GM23338 (cell line): ENCODE measurements at regions not wholly inside any gene's neighbourhood (a gene's known extent, or its start where the extent isn't known, plus 50 kb on each side); places are given as distances from the start of the nearest gene placed in this dataset.

ENCODE experiments used
- ATAC-seq: fragments of 200-7000 bp; cut with Tn5 transposase; 3 replicates; pipeline ENCODE4 v1.9.1; 2020
- DNase-seq: peaks from one replicate; pipeline ENCODE4 v3.0.0-alpha.2; 2015; ENCODE audit warnings: low spot score
- H2AFZ ChIP-seq: fragments of 200-600 bp; sonication (generic); 2 replicates; pipeline ENCODE4 v1.8.0; 2016; ENCODE audit warnings: antibody characterized with exemption, mild to moderate bottlenecking, moderate library complexity
- H3F3A ChIP-seq: fragments of 200-600 bp; sonication (generic); replicated peaks from 2 replicates; pipeline ENCODE4 v1.8.0; 2017; ENCODE audit warnings: antibody characterized with exemption, mixed run types, low read depth
- H3K27ac ChIP-seq: fragments of 200-600 bp; sonication (generic); 2 replicates; pipeline ENCODE4 v1.6.1; 2016; ENCODE audit warnings: low read depth
- H3K27me3 ChIP-seq: fragments of 200-600 bp; sonication (generic); 2 replicates; pipeline ENCODE4 v1.8.0; 2016; ENCODE audit warnings: mild to moderate bottlenecking, mixed run types, moderate library complexity; ENCODE audit not compliant: insufficient read depth
- H3K36me3 ChIP-seq: fragments of 200-600 bp; sonication (generic); 2 replicates; pipeline ENCODE4 v1.8.0; 2016; ENCODE audit warnings: mild to moderate bottlenecking; ENCODE audit not compliant: insufficient read depth
- H3K4me1 ChIP-seq: fragments of 200-600 bp; sonication (generic); 2 replicates; pipeline ENCODE4 v1.8.0; 2016; ENCODE audit warnings: mild to moderate bottlenecking, moderate library complexity; ENCODE audit not compliant: insufficient read depth
- H3K4me2 ChIP-seq: fragments of 200-600 bp; sonication (generic); 2 replicates; pipeline ENCODE4 v1.7.1; 2017; ENCODE audit warnings: mixed run types
- H3K4me3 ChIP-seq: fragments of 200-600 bp; sonication (generic); 2 replicates; pipeline ENCODE4 v1.6.1; 2016; ENCODE audit warnings: mixed run types
- H3K79me2 ChIP-seq: fragments of 200-600 bp; sonication (generic); replicated peaks from 2 replicates; pipeline ENCODE4 v1.8.0; 2017; ENCODE audit warnings: mild to moderate bottlenecking; ENCODE audit not compliant: insufficient read depth
- H3K9me2 ChIP-seq: fragments of 200-600 bp; sonication (generic); 2 replicates; pipeline ENCODE4 v1.8.0; 2017; ENCODE audit not compliant: insufficient read depth
- H4K20me1 ChIP-seq: fragments of 200-600 bp; sonication (generic); replicated peaks from 2 replicates; pipeline ENCODE4 v1.8.0; 2017; ENCODE audit warnings: mild to moderate bottlenecking; ENCODE audit not compliant: insufficient read depth
- H3K27ac Mint-ChIP-seq: 2 replicates; pipeline ENCODE4 v1.8.0; 2020; ENCODE audit warnings: inconsistent platforms, mild to moderate bottlenecking, moderate library complexity, mixed read lengths
- H3K27me3 Mint-ChIP-seq: 3 replicates; pipeline ENCODE4 v1.8.0; 2022; ENCODE audit warnings: low read depth, mild to moderate bottlenecking, moderate library complexity, mixed read lengths, inconsistent platforms; ENCODE audit not compliant: insufficient read depth, poor library complexity
- H3K36me3 Mint-ChIP-seq: 3 replicates; pipeline ENCODE4 v1.8.0; 2021; ENCODE audit warnings: low read depth, mild to moderate bottlenecking, inconsistent platforms, moderate library complexity, mixed read lengths
- H3K4me1 Mint-ChIP-seq: 3 replicates; pipeline ENCODE4 v1.8.0; 2020; ENCODE audit warnings: mild to moderate bottlenecking, inconsistent platforms, mixed read lengths
- H3K4me3 Mint-ChIP-seq: 3 replicates; pipeline ENCODE4 v1.8.0; 2021; ENCODE audit warnings: moderate library complexity, mild to moderate bottlenecking, inconsistent platforms, mixed read lengths
- H3K9me3 Mint-ChIP-seq: 3 replicates; pipeline ENCODE4 v1.8.0; 2020; ENCODE audit warnings: moderate library complexity, mild to moderate bottlenecking, inconsistent platforms, mixed read lengths
- EZH2 ChIP-seq: fragments of 200-600 bp; sonication (generic); IDR thresholded peaks from one replicate; pipeline ENCODE4 v1.8.0; 2017; ENCODE audit warnings: antibody characterized with exemption, mild to moderate bottlenecking, low read depth; ENCODE audit not compliant: unreplicated experiment
- EZH2phosphoT487 ChIP-seq: fragments of 200-600 bp; sonication (generic); IDR thresholded peaks from one replicate; pipeline ENCODE4 v1.8.1; 2018; ENCODE audit warnings: antibody characterized with exemption; ENCODE audit not compliant: unreplicated experiment
- JUNB ChIP-seq: IDR thresholded peaks from one replicate; pipeline ENCODE4 v1.6.1; 2016; ENCODE audit warnings: antibody characterized with exemption; ENCODE audit not compliant: unreplicated experiment
- NANOG ChIP-seq: IDR thresholded peaks from 2 replicates; pipeline ENCODE4 v1.6.1; 2016; ENCODE audit warnings: antibody characterized with exemption, borderline replicate concordance
- STAT1 ChIP-seq: IDR thresholded peaks from one replicate; pipeline ENCODE4 v1.6.1; 2016; ENCODE audit warnings: antibody characterized with exemption; ENCODE audit not compliant: unreplicated experiment
- ZNF331 ChIP-seq: fragments of 250-450 bp; sonication (Bioruptor Pico); IDR thresholded peaks from 2 replicates; pipeline ENCODE4 v1.5.0; 2020; ENCODE audit warnings: low read depth, mild to moderate bottlenecking, moderate library complexity
- TF ChIP-seq, protein P1 (sequence below): IDR thresholded peaks from one replicate; pipeline ENCODE4 v1.6.1; 2018; ENCODE audit warnings: antibody characterized with exemption; ENCODE audit not compliant: unreplicated experiment
- TF ChIP-seq, protein P2 (sequence below): IDR thresholded peaks from 2 replicates; pipeline ENCODE4 v1.6.1; 2016; ENCODE audit warnings: antibody characterized with exemption
- TF ChIP-seq, protein P3 (sequence below), 2 experiments: fragments of 200-600 bp in 1 of 2; sonication (generic) in 1 of 2; conservative IDR thresholded peaks; 2 replicates each; pipeline versions ENCODE4 v1.5.1 to v1.6.1; 2016 to 2017; ENCODE audit warnings: antibody characterized with exemption in 2 of 2, low read depth in 2 of 2, mild to moderate bottlenecking in 2 of 2, moderate library complexity in 1 of 2

DNA sequence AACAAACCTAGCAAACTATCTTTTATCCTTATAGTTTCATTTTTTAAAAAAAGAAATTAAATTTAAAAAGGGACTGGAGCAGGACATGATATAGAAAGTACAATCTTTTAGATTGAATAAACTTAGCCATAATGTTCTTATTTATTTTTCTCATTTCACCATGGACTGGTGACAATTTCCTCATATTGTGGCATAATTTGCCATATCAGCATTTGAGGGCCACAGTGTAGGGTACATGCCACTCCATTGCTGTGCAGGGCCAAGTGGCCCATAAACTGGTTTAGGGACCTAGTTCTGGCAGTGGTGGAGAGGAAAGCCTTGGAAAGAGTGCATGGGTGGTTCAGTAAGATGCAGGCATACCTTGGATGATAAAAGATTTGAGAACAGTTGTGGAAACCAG is 232.9 kb upstream of the ELL2 start:
- no peaks in the 10 kb centered on the region; the same call in 1 of the 2 replicates for H3K4me1 ChIP-seq
- no peaks in the 10 kb centered on the region for H3K79me2 ChIP-seq
- H3K27me3 ChIP-seq = no peaks in the 10 kb centered on the region
- DNase-seq (no peak), ATAC-seq (no peak)
- no peak overlapping the region for H3K27ac ChIP-seq
- H3K27ac Mint-ChIP-seq = no peak overlapping the region
- H3K36me3 Mint-ChIP-seq = no peaks in the 10 kb centered on the region
- no peak for TF ChIP-seq ZNF331 (CRISPR knock-in tag)
- TF ChIP-seq, protein P1, sequence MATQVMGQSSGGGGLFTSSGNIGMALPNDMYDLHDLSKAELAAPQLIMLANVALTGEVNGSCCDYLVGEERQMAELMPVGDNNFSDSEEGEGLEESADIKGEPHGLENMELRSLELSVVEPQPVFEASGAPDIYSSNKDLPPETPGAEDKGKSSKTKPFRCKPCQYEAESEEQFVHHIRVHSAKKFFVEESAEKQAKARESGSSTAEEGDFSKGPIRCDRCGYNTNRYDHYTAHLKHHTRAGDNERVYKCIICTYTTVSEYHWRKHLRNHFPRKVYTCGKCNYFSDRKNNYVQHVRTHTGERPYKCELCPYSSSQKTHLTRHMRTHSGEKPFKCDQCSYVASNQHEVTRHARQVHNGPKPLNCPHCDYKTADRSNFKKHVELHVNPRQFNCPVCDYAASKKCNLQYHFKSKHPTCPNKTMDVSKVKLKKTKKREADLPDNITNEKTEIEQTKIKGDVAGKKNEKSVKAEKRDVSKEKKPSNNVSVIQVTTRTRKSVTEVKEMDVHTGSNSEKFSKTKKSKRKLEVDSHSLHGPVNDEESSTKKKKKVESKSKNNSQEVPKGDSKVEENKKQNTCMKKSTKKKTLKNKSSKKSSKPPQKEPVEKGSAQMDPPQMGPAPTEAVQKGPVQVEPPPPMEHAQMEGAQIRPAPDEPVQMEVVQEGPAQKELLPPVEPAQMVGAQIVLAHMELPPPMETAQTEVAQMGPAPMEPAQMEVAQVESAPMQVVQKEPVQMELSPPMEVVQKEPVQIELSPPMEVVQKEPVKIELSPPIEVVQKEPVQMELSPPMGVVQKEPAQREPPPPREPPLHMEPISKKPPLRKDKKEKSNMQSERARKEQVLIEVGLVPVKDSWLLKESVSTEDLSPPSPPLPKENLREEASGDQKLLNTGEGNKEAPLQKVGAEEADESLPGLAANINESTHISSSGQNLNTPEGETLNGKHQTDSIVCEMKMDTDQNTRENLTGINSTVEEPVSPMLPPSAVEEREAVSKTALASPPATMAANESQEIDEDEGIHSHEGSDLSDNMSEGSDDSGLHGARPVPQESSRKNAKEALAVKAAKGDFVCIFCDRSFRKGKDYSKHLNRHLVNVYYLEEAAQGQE = no peak
- no peak for TF ChIP-seq STAT1
- TF ChIP-seq EZH2 = no peak
- no peaks in the 10 kb centered on the region for H4K20me1 ChIP-seq
- H3K4me3 Mint-ChIP-seq = no peak overlapping the region
- no peak overlapping the region for H3K4me2 ChIP-seq
- H2AFZ ChIP-seq = no peak overlapping the region
- H3K9me3 Mint-ChIP-seq = no peaks in the 10 kb centered on the region
- no peaks in the 10 kb centered on the region for H3K36me3 ChIP-seq
- peaks cover 9% of the 10 kb centered on the region for H3K4me1 Mint-ChIP-seq
- H3F3A ChIP-seq = no peaks in the 10 kb centered on the region
- peaks cover 2% of the 10 kb centered on the region for H3K27me3 Mint-ChIP-seq
- no peaks in the 10 kb centered on the region for H3K9me2 ChIP-seq
- no peak overlapping the region for H3K4me3 ChIP-seq

DNA sequence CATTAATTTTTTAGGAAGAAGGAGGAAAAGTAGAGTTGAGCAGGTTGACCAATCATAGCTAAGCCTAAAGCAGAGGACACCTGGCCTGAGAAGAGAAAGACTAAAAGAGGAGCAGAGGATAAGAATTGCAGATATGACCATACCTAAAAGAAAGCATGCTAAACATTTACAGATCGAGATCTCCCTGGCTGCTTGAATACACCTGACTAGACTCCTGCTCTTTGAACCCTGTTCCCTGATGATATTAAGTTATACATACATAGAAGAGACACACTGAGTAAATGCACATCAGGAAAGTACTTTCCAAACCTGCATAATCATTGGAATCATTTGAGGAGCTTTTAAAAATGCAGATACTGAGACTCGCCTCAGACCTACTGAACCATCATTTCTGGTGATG is 232.3 kb upstream of the ELL2 start:
- Mint-ChIP-seq H3K4me3 (no peak overlapping the region), H3K4me1 (peaks cover 15% of the 10 kb centered on the region), H3K9me3 (no peaks in the 10 kb centered on the region), H3K27me3 (peaks cover 2% of the 10 kb centered on the region), H3K36me3 (no peaks in the 10 kb centered on the region), H3K27ac (no peak overlapping the region)
- no peaks in the 10 kb centered on the region for H3K9me2 ChIP-seq
- H3K27ac ChIP-seq = no peak overlapping the region
- ATAC-seq (no peak), DNase-seq (no peak)
- H3K36me3 ChIP-seq = no peaks in the 10 kb centered on the region
- H3F3A ChIP-seq = no peaks in the 10 kb centered on the region
- no peaks in the 10 kb centered on the region for H3K27me3 ChIP-seq
- TF ChIP-seq, protein P2, sequence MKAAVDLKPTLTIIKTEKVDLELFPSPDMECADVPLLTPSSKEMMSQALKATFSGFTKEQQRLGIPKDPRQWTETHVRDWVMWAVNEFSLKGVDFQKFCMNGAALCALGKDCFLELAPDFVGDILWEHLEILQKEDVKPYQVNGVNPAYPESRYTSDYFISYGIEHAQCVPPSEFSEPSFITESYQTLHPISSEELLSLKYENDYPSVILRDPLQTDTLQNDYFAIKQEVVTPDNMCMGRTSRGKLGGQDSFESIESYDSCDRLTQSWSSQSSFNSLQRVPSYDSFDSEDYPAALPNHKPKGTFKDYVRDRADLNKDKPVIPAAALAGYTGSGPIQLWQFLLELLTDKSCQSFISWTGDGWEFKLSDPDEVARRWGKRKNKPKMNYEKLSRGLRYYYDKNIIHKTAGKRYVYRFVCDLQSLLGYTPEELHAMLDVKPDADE = no peak
- TF ChIP-seq, protein P1 = no peak
- TF ChIP-seq EZH2phosphoT487 (no peak), NANOG (no peak), JUNB (no peak), STAT1 (no peak)
- TF ChIP-seq, protein P3, sequence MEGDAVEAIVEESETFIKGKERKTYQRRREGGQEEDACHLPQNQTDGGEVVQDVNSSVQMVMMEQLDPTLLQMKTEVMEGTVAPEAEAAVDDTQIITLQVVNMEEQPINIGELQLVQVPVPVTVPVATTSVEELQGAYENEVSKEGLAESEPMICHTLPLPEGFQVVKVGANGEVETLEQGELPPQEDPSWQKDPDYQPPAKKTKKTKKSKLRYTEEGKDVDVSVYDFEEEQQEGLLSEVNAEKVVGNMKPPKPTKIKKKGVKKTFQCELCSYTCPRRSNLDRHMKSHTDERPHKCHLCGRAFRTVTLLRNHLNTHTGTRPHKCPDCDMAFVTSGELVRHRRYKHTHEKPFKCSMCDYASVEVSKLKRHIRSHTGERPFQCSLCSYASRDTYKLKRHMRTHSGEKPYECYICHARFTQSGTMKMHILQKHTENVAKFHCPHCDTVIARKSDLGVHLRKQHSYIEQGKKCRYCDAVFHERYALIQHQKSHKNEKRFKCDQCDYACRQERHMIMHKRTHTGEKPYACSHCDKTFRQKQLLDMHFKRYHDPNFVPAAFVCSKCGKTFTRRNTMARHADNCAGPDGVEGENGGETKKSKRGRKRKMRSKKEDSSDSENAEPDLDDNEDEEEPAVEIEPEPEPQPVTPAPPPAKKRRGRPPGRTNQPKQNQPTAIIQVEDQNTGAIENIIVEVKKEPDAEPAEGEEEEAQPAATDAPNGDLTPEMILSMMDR (conservative IDR thresholded peaks at IDR 0.05; ENCODE audit: low read depth in 2 of 2) = no peak
- no peak overlapping the region for H3K4me2 ChIP-seq
- no peak overlapping the region for H2AFZ ChIP-seq
- H4K20me1 ChIP-seq = no peaks in the 10 kb centered on the region
- no peak overlapping the region for H3K4me3 ChIP-seq
- H3K79me2 ChIP-seq = no peaks in the 10 kb centered on the region
- H3K4me1 ChIP-seq = no peaks in the 10 kb centered on the region; the same call in 1 of the 2 replicates
